Muscle of leg (tissue), 3 donors: ENCODE measurements at regions not wholly inside any gene's neighbourhood (a gene's known extent, or its start where the extent isn't known, plus 50 kb on each side); places are given as distances from the start of the nearest gene placed in this dataset.
A peak's percentile ranks its signal among the peaks of the same experiment; 100 is the strongest.
"Not testable (repeated sequence)": the region's sequence is repeated elsewhere in the genome, so short reads cannot be mapped to it uniquely, and the experiment has no call there.

Experiments
- DNase-seq: peaks from one replicate; pipeline ENCODE4 v3.0.0; 2013
- H3K27ac ChIP-seq: one replicate; pipeline ENCODE4 v1.5.1; 2013; ENCODE audit warnings: mild to moderate bottlenecking, low read length, control low read depth
- H3K27me3 ChIP-seq: one replicate; pipeline ENCODE4 v1.6.1; 2013; ENCODE audit warnings: low read length; ENCODE audit not compliant: control insufficient read depth, insufficient read depth
- H3K36me3 ChIP-seq: one replicate; pipeline ENCODE4 v1.6.1; 2013; ENCODE audit warnings: low read length; ENCODE audit not compliant: control insufficient read depth, insufficient read depth
- H3K4me1 ChIP-seq: one replicate; pipeline ENCODE4 v1.6.1; 2013; ENCODE audit warnings: low read length; ENCODE audit not compliant: control insufficient read depth, insufficient read depth
- H3K4me3 ChIP-seq: one replicate; pipeline ENCODE4 v1.5.1; 2013; ENCODE audit warnings: low read length, control low read depth
- H3K9me3 ChIP-seq: replicated peaks from 2 replicates; pipeline ENCODE4 v1.6.1; 2013; ENCODE audit warnings: low read depth, low read length; ENCODE audit not compliant: control insufficient read depth
- WGBS: methylation state at CpG from one replicate; pipeline ENCODE4 v1.1.5; 2013; ENCODE audit warnings: missing lambda C conversion rate; ENCODE audit not compliant: insufficient coverage; 5-methylcytosine and 5-hydroxymethylcytosine counted together

- DNase-seq = no peak
- Histone ChIP-seq H3K4me3 (no peak overlapping the region), H3K27ac (no peak overlapping the region), H3K4me1 (no peaks in the 10 kb centered on the region), H3K9me3 (peaks cover 10% of the 10 kb centered on the region), H3K27me3 (no peaks in the 10 kb centered on the region), H3K36me3 (no peaks in the 10 kb centered on the region)
Measured at GRCh38 chr7:93031795-93032194, 86.0 kb downstream of the SAMD9 start.

- Histone ChIP-seq H3K9me3 (peaks cover 10% of the 10 kb centered on the region), H3K27ac (no peak overlapping the region), H3K27me3 (no peaks in the 10 kb centered on the region), H3K4me3 (no peak overlapping the region), H3K4me1 (no peaks in the 10 kb centered on the region), H3K36me3 (no peaks in the 10 kb centered on the region)
- DNase-seq = no peak
Measured at GRCh38 chr7:93030605-93031225, 87.1 kb downstream of the SAMD9 start.

GRCh38 chr7:93029056-93029455 lies 88.7 kb downstream of the SAMD9 start:
- Histone ChIP-seq H3K4me1 (no peaks in the 10 kb centered on the region), H3K4me3 (no peak overlapping the region), H3K36me3 (no peaks in the 10 kb centered on the region), H3K27me3 (no peaks in the 10 kb centered on the region), H3K9me3 (peaks cover 10% of the 10 kb centered on the region), H3K27ac (no peak overlapping the region)
- DNase-seq = no peak
- 71% methylated on average over 7 of the region's 7 CpGs for WGBS

GRCh38 chr7:93028610-93029009 lies 89.2 kb downstream of the SAMD9 start:
- H3K27me3 ChIP-seq = no peaks in the 10 kb centered on the region
- peaks cover 10% of the 10 kb centered on the region for H3K9me3 ChIP-seq
- no peak overlapping the region for H3K4me3 ChIP-seq
- DNase-seq = no peak
- no peak overlapping the region for H3K27ac ChIP-seq
- no peaks in the 10 kb centered on the region for H3K4me1 ChIP-seq
- H3K36me3 ChIP-seq = no peaks in the 10 kb centered on the region
- WGBS = 100% methylated on average over 1 of the region's 3 CpGs

- DNase-seq = no peak
- H3K36me3 ChIP-seq = no peaks in the 10 kb centered on the region
- WGBS = 73% methylated on average over 5 of the region's 5 CpGs
- no peaks in the 10 kb centered on the region for H3K4me1 ChIP-seq
- H3K27me3 ChIP-seq = no peaks in the 10 kb centered on the region
- peaks cover 8% of the 10 kb centered on the region for H3K9me3 ChIP-seq
- H3K27ac ChIP-seq = no peak overlapping the region
- H3K4me3 ChIP-seq = no peak overlapping the region
Measured at GRCh38 chr7:93027044-93027443, 90.7 kb downstream of the SAMD9 start.

- peaks cover 4% of the 10 kb centered on the region for H3K9me3 ChIP-seq
Measured at GRCh38 chr7:93026425-93026824, 91.4 kb downstream of the SAMD9 start.

GRCh38 chr7:93025389-93025788 lies 92.4 kb downstream of the SAMD9 start:
- Histone ChIP-seq H3K27me3 (no peaks in the 10 kb centered on the region), H3K36me3 (no peaks in the 10 kb centered on the region), H3K27ac (no peak overlapping the region), H3K9me3 (peaks cover 2% of the 10 kb centered on the region), H3K4me3 (no peak overlapping the region), H3K4me1 (no peaks in the 10 kb centered on the region)
- DNase-seq = no peak
- no CpG with 5 or more reads among the region's 2 CpGs for WGBS

More at GRCh38 chr7:93026425-93026824, 91.4 kb downstream of the SAMD9 start:
- no peak for DNase-seq
- no peaks in the 10 kb centered on the region for H3K4me1 ChIP-seq
- no peak overlapping the region for H3K4me3 ChIP-seq
- H3K36me3 ChIP-seq = no peaks in the 10 kb centered on the region
- H3K27me3 ChIP-seq = no peaks in the 10 kb centered on the region
- WGBS = 100% methylated on average over 2 of the region's 3 CpGs
- H3K27ac ChIP-seq = no peak overlapping the region

GRCh38 chr7:93022931-93023478 lies 94.8 kb downstream of the SAMD9 start:
- not testable (repeated sequence) for H3K4me1 ChIP-seq, H3K9me3 ChIP-seq, H3K27ac ChIP-seq, H3K36me3 ChIP-seq, DNase-seq, H3K27me3 ChIP-seq, H3K4me3 ChIP-seq
- WGBS = 100% methylated on average over 4 of the region's 6 CpGs

GRCh38 chr7:93021748-93022147 lies 96.0 kb downstream of the SAMD9 start:
- Histone ChIP-seq H3K27ac (no peak overlapping the region), H3K4me3 (no peak overlapping the region), H3K36me3 (no peaks in the 10 kb centered on the region), H3K9me3 (peaks cover 2% of the 10 kb centered on the region), H3K4me1 (peaks cover 11% of the 10 kb centered on the region), H3K27me3 (no peaks in the 10 kb centered on the region)
- DNase-seq = no peak
- no CpG with 5 or more reads among the region's 2 CpGs for WGBS

GRCh38 chr7:93018716-93019115 lies 99.1 kb downstream of the SAMD9 start:
- peaks cover 2% of the 10 kb centered on the region for H3K9me3 ChIP-seq
- no peaks in the 10 kb centered on the region for H3K27me3 ChIP-seq
- H3K36me3 ChIP-seq = no peaks in the 10 kb centered on the region
- no CpG with 5 or more reads among the region's 2 CpGs for WGBS
- H3K4me3 ChIP-seq = no peak overlapping the region
- peaks cover 29% of the 10 kb centered on the region for H3K4me1 ChIP-seq
- peak; percentile 77 for DNase-seq
- peak overlapping the region; percentile 58 for H3K27ac ChIP-seq
